Activated naive CD8-positive, alpha-beta T cell treated with anti-CD3 and anti-CD28 coated beads, Interleukin-2, amount 10 ng/mL, durations not matched to agents 7 days and 5 days (primary cell): ENCODE measurements at regions not wholly inside any gene's neighbourhood (a gene's known extent, or its start where the extent isn't known, plus 50 kb on each side); places are given as distances from the start of the nearest gene placed in this dataset.

Source experiments
- ATAC-seq: fragments of 150-1000 bp; cut with Tn5 transposase; one replicate; pipeline ENCODE4 v1.10.0; 2021; ENCODE audit warnings: low read depth, moderate library complexity
- POLR2A ChIA-PET: fragments of 350-600 bp; sonication (Branson Sonifier 250); formaldehyde crosslinking; loops from one replicate; lab custom pipeline; 2021; ENCODE audit warnings: antibody characterized with exemption; lab: Charles Lee
- DNase-seq: peaks from one replicate; pipeline ENCODE4 v3.0.0; 2021
- H3K27ac Mint-ChIP-seq: one replicate; pipeline ENCODE4 v1.8.0; 2022; ENCODE audit warnings: mild to moderate bottlenecking, mixed read lengths
- H3K27me3 Mint-ChIP-seq: one replicate; pipeline ENCODE4 v1.8.0; 2022; ENCODE audit warnings: mild to moderate bottlenecking, moderate library complexity, mixed read lengths
- H3K36me3 Mint-ChIP-seq: one replicate; pipeline ENCODE4 v1.8.0; 2021; ENCODE audit warnings: mild to moderate bottlenecking, mixed read lengths
- H3K4me1 Mint-ChIP-seq: one replicate; pipeline ENCODE4 v1.8.0; 2021; ENCODE audit warnings: mixed read lengths
- H3K4me3 Mint-ChIP-seq: one replicate; pipeline ENCODE4 v1.8.0; 2022; ENCODE audit warnings: mild to moderate bottlenecking, moderate library complexity, mixed read lengths
- H3K9me3 Mint-ChIP-seq: one replicate; pipeline ENCODE4 v1.8.0; 2021; ENCODE audit warnings: mixed read lengths

DNA sequence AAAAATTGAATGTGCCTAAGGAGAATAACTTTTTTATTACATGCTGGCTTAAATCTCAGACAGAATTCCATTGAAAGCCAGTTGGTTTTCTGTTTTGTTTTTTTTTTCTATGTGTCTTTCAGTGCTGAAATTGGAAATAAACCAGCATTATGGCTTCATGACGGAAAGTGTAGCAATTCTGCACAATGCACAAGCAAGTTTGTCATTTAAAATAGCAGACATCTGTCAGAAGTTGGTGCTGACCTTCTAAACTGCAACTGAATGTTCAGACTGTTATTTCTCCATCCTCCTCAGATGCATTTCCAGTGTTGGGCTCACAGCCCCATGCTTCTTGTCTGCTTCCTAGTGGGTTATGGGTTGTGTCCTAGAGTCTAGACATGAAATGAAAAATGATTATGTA, 107.2 kb upstream of the LIMCH1 start:
- ATAC-seq (no peak), DNase-seq (no peak)
- H3K36me3 Mint-ChIP-seq = no peaks in the 10 kb centered on the region
- H3K27me3 Mint-ChIP-seq = peaks cover under 1% of the 10 kb centered on the region
- POLR2A ChIA-PET = no interaction called here
- H3K9me3 Mint-ChIP-seq = no peaks in the 10 kb centered on the region
- no peaks in the 10 kb centered on the region for H3K4me1 Mint-ChIP-seq
- H3K27ac Mint-ChIP-seq = no peak overlapping the region
- no peak overlapping the region for H3K4me3 Mint-ChIP-seq

- Mint-ChIP-seq H3K27ac (no peak overlapping the region), H3K36me3 (no peaks in the 10 kb centered on the region), H3K9me3 (no peaks in the 10 kb centered on the region), H3K4me3 (no peak overlapping the region), H3K27me3 (peaks cover 2% of the 10 kb centered on the region), H3K4me1 (no peaks in the 10 kb centered on the region)
- DNase-seq (no peak), ATAC-seq (no peak)
- POLR2A ChIA-PET = no interaction called here
Observed at GRCh38 chr4:41431276-41431675, 106.7 kb upstream of the LIMCH1 start.

DNA sequence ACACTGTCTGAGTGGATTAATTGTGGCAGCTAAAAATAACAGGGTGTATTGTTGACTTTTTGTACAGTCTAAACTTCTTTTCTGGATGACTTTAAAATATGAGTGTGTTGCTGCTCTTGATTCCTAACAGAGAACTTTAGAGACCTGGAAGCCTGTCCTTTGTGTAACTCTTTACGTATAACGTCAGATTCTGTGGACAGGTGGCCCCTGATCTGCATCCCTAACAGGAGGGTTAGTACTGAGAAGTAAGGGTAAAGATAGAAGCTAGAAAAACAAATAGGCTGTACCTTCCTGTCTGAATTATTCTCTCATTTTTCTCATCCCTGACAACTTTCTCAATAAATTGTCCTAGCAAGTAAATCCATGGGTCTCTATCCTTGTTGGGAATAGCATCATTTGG, 105.7 kb upstream of the LIMCH1 start:
- H3K36me3 Mint-ChIP-seq = no peaks in the 10 kb centered on the region
- DNase-seq = no peak
- peaks cover 2% of the 10 kb centered on the region for H3K27me3 Mint-ChIP-seq
- H3K27ac Mint-ChIP-seq = no peak overlapping the region
- POLR2A ChIA-PET = no interaction called here
- ATAC-seq = no peak
- H3K4me1 Mint-ChIP-seq = no peaks in the 10 kb centered on the region
- no peaks in the 10 kb centered on the region for H3K9me3 Mint-ChIP-seq
- H3K4me3 Mint-ChIP-seq = no peak overlapping the region

DNA sequence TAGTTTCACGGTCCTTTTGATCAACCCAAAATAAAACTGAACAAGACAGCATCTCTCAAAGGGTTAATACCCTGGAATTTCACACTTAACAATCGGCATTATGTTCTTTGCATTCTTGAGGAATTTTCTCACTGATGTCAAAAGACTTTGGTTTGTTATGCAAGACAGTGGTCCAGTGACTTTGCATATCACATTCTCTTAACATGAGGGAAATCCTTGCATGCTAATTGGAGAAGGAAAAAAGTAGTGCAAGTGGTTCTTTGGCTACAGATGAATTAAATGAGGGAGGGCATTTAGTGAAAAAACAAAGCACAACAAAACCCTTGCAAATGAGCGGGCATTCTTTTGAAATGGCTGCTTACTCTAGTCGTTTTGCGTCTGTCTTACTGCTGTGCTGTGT, 105.1 kb upstream of the LIMCH1 start:
- Mint-ChIP-seq H3K27ac (no peak overlapping the region), H3K36me3 (no peaks in the 10 kb centered on the region), H3K4me3 (no peak overlapping the region), H3K4me1 (no peaks in the 10 kb centered on the region), H3K27me3 (peaks cover 2% of the 10 kb centered on the region), H3K9me3 (no peaks in the 10 kb centered on the region)
- no peak for ATAC-seq
- no peak for DNase-seq
- POLR2A ChIA-PET = no interaction called here

- DNase-seq (no peak), ATAC-seq (no peak)
- POLR2A ChIA-PET = no interaction called here
- H3K36me3 Mint-ChIP-seq = no peaks in the 10 kb centered on the region
- no peak overlapping the region for H3K27ac Mint-ChIP-seq
- H3K4me3 Mint-ChIP-seq = no peak overlapping the region
- no peaks in the 10 kb centered on the region for H3K4me1 Mint-ChIP-seq
- H3K9me3 Mint-ChIP-seq = no peaks in the 10 kb centered on the region
- H3K27me3 Mint-ChIP-seq = peaks cover 2% of the 10 kb centered on the region
Observed at GRCh38 chr4:41433361-41433760, 104.6 kb upstream of the LIMCH1 start.

DNA sequence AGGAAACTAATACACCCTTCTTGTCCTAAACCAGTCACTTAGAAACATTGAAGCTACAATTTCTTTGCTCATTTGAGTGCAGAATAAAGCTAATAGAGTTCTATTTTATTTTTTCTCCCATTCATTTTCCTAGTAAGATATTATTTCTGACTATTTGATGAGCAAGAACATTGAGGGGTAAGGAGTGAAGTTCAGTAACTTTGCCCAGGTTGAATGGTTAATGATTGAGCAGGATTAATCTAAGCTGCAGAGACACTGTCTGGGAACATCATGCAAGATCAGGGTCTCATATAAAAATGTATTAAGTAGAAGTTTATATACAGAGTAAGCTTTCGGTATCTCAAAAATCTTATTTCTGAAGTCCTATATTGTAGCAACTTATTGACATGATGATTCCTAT, 102.4 kb upstream of the LIMCH1 start:
- Mint-ChIP-seq H3K27ac (no peak overlapping the region), H3K4me3 (no peak overlapping the region), H3K4me1 (no peaks in the 10 kb centered on the region), H3K27me3 (peaks cover 4% of the 10 kb centered on the region), H3K36me3 (no peaks in the 10 kb centered on the region), H3K9me3 (no peaks in the 10 kb centered on the region)
- ATAC-seq (no peak), DNase-seq (no peak)
- POLR2A ChIA-PET = no interaction called here

DNA sequence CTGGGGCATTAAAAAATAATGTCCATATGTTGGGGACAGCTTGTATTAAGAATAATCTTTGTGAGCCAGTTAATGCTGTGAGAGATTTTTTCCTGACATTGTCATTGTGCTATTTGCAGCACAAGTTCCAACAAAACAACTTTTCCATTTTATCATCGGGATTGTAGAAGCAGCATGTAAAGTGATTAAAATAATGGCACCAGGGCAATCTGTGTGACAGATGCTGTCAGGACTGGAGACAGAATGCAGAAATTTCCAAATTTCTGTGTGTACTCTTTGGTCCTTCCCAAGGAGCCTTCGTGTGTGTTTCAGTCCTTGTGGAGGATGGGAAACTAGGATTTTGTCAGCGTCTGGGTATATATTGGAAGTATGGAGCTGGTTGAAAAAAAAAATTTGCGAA, 101.5 kb upstream of the LIMCH1 start:
- H3K4me1 Mint-ChIP-seq = no peaks in the 10 kb centered on the region
- no peaks in the 10 kb centered on the region for H3K36me3 Mint-ChIP-seq

DNA sequence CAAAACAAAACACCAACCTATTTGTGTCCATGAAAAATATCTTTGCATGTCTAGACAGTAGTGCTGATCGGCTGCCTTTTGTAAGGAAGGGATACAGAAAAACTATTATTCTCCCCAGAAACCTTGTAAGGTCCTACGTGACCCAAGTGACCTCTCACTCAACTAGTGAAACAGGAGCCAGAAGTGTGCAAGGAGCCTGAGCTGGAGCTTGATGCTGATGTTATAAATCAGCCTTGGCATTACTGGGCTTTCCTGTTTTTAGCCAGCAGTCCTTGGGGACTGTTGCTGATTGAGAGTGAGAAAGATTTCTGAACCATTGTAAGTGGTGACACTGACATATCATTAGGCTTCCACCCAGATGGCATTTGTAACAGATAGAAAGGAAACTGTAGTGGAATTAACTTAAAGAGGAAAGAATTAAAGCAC, 100.8 kb upstream of the LIMCH1 start:
- DNase-seq (no peak), ATAC-seq (no peak)
- no peaks in the 10 kb centered on the region for H3K36me3 Mint-ChIP-seq
- POLR2A ChIA-PET = no interaction called here
- H3K27ac Mint-ChIP-seq = no peak overlapping the region
- peaks cover 4% of the 10 kb centered on the region for H3K27me3 Mint-ChIP-seq
- no peaks in the 10 kb centered on the region for H3K4me1 Mint-ChIP-seq
- H3K9me3 Mint-ChIP-seq = no peaks in the 10 kb centered on the region
- H3K4me3 Mint-ChIP-seq = no peak overlapping the region

More for the DNA sequence above, 101.5 kb upstream of the LIMCH1 start:
- POLR2A ChIA-PET = no interaction called here
- Mint-ChIP-seq H3K27ac (no peak overlapping the region), H3K27me3 (peaks cover 4% of the 10 kb centered on the region), H3K9me3 (no peaks in the 10 kb centered on the region), H3K4me3 (no peak overlapping the region)
- ATAC-seq (no peak), DNase-seq (no peak)

GRCh38 chr4:41438931-41439297, 99.0 kb upstream of the LIMCH1 start:
- POLR2A ChIA-PET = no interaction called here
- Mint-ChIP-seq H3K27me3 (peaks cover 4% of the 10 kb centered on the region), H3K9me3 (no peaks in the 10 kb centered on the region), H3K36me3 (no peaks in the 10 kb centered on the region), H3K27ac (no peak overlapping the region), H3K4me3 (no peak overlapping the region), H3K4me1 (no peaks in the 10 kb centered on the region)
- ATAC-seq = no peak
- DNase-seq = no peak

GRCh38 chr4:41442810-41443209, 95.1 kb upstream of the LIMCH1 start:
- no peak for ATAC-seq
- Mint-ChIP-seq H3K4me3 (no peak overlapping the region), H3K27ac (no peak overlapping the region), H3K4me1 (no peaks in the 10 kb centered on the region), H3K36me3 (no peaks in the 10 kb centered on the region), H3K27me3 (peaks cover 2% of the 10 kb centered on the region), H3K9me3 (no peaks in the 10 kb centered on the region)
- POLR2A ChIA-PET = no interaction called here
- DNase-seq = no peak

DNA sequence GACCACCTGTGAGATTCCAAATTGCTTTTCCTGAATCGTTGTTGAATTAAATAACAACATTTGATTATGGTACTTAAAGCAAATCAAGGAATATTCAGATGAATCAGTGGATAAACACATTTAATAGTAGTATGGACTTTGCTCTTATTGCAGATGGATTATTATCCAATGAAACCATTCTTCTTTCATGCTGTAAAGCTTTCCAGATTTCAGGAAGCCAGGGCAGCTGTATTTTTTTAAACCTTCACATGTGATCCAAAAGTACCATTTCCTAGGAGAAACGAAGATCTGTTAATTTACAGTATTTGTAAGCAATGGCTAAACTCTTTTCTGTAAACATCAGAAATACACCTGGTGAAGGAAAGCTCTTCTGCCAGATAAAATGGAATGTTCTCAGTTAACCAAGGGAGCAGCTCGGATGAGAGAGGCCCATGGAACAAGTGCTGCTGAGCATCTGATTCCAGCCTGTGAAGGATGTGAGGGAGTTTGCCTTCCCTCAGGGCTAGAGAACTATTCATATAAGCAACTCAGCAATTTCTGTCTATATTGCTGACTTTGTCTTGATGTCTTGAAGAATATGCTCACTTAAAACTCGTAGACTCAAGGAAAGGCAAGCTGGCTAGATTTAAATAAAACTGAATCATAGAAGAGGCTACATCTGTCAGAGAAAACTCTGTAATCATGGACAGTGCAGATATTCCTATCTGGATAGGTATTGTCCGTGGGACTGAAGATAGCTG, 94.4 kb upstream of the LIMCH1 start:
- H3K9me3 Mint-ChIP-seq = no peaks in the 10 kb centered on the region
- no peaks in the 10 kb centered on the region for H3K4me1 Mint-ChIP-seq
- peaks cover 2% of the 10 kb centered on the region for H3K27me3 Mint-ChIP-seq
- no peak for DNase-seq
- no peak for ATAC-seq
- H3K27ac Mint-ChIP-seq = no peak overlapping the region
- H3K36me3 Mint-ChIP-seq = no peaks in the 10 kb centered on the region
- H3K4me3 Mint-ChIP-seq = no peak overlapping the region
- POLR2A ChIA-PET = no interaction called here

GRCh38 chr4:41446391-41446790, 91.6 kb upstream of the LIMCH1 start:
- DNase-seq (no peak), ATAC-seq (no peak)
- Mint-ChIP-seq H3K36me3 (no peaks in the 10 kb centered on the region), H3K4me3 (no peak overlapping the region), H3K27me3 (no peaks in the 10 kb centered on the region), H3K4me1 (no peaks in the 10 kb centered on the region), H3K27ac (no peak overlapping the region), H3K9me3 (no peaks in the 10 kb centered on the region)
- POLR2A ChIA-PET = no interaction called here

DNA sequence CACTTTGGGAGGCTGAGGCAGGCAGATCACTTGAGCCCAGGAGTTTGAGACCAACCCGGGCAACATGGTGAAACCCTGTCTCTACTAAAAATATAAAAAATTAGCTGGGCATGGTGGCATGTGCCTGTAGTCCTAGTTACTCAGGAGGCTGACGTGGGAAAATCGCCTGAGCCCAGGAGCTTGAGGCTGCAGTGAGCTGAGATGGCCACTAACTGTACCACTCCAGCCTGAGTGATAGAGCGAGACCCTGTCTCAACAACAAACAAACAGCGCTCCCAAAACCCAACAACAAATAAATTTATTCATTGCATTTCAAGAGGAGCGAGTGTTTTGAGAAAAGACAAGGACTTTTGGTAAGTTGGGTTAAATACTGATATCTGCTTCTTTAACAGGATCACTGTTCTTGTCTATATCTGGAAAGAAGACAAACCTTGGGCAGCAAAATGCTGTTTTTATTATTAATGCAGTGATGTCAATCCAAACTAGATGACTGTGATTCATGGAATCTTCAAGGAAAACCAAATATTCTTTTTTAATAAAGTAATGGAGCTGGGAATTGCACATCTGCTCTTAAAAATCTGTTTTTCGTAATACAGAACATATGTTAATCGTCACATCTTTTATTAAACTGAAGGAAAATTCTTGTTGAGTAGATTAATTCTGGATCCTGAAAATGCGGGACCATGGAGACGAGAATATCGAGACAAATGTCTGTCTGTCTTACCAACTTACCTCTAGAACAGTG, 90.8 kb upstream of the LIMCH1 start:
- no peaks in the 10 kb centered on the region for H3K9me3 Mint-ChIP-seq
- no peak for DNase-seq
- POLR2A ChIA-PET = no interaction called here

GRCh38 chr4:41448934-41449333, 89.0 kb upstream of the LIMCH1 start:
- H3K9me3 Mint-ChIP-seq = no peaks in the 10 kb centered on the region
- no peak for ATAC-seq
- no peaks in the 10 kb centered on the region for H3K36me3 Mint-ChIP-seq
- no peaks in the 10 kb centered on the region for H3K27me3 Mint-ChIP-seq
- no peak overlapping the region for H3K4me3 Mint-ChIP-seq
- no peak for DNase-seq
- no peaks in the 10 kb centered on the region for H3K4me1 Mint-ChIP-seq
- POLR2A ChIA-PET = no interaction called here
- no peak overlapping the region for H3K27ac Mint-ChIP-seq

More for the DNA sequence above, 90.8 kb upstream of the LIMCH1 start:
- Mint-ChIP-seq H3K4me1 (no peaks in the 10 kb centered on the region), H3K27me3 (no peaks in the 10 kb centered on the region), H3K36me3 (no peaks in the 10 kb centered on the region), H3K4me3 (no peak overlapping the region), H3K27ac (no peak overlapping the region)
- no peak for ATAC-seq
